ENCODE measurements at regions not wholly inside any gene's neighbourhood (a gene's known extent, or its start where the extent isn't known, plus 50 kb on each side); places are given as distances from the start of the nearest gene placed in this dataset.

- intact Hi-C loops (cut with micrococcal nuclease), result no loop called here
- Histone ChIP-seq H3K27me3 (replicated peaks in 1 of 4; ENCODE audit: control extremely low read depth in 1 of 4, control insufficient read depth in 3 of 4, insufficient read depth in 4 of 4, low read length in 3 of 4) (no peaks in the 10 kb centered on the region), H3K79me2 (ENCODE audit: control insufficient read depth, insufficient read depth, low read length) (no peaks in the 10 kb centered on the region), H3K9ac (ENCODE audit: low read length) (no peak overlapping the region), H4K20me1 (ENCODE audit: control insufficient read depth, insufficient read depth, low read length, poor library complexity, severe bottlenecking) (no peaks in the 10 kb centered on the region), H3K4me1 (ENCODE audit: control insufficient read depth in 2 of 2, insufficient read depth in 2 of 2, low read length in 2 of 2) (no peaks in the 10 kb centered on the region), H3K36me3 (replicated peaks in 1 of 2; ENCODE audit: control extremely low read depth in 1 of 2, control insufficient read depth in 1 of 2, extremely low read depth in 1 of 2, insufficient read depth in 2 of 2, low read length in 1 of 2) (no peaks in the 10 kb centered on the region), H3K4me2 (replicated peaks; ENCODE audit: low read depth, low read length, poor library complexity, severe bottlenecking) (no peak overlapping the region), H3K4me3 (ENCODE audit: control extremely low read depth in 1 of 5, extremely low read depth in 1 of 5, insufficient read depth in 1 of 5, low read depth in 2 of 5, low read length in 4 of 5) (no peak overlapping the region), H2AFZ (ENCODE audit: insufficient read depth, low read depth, low read length, poor library complexity, severe bottlenecking) (no peak overlapping the region), H3K9me3 (ENCODE audit: control extremely low read depth in 1 of 3, control insufficient read depth in 2 of 3, insufficient read depth in 1 of 3, low read length in 2 of 3) (peaks cover 0 to 2% (median 0%) of the 10 kb centered on the region in 3 donors), H3K27ac (ENCODE audit: low read length in 2 of 2) (no peak overlapping the region)
- ATAC-seq (ENCODE audit: low read depth), result no peak
- peaks cover 3% of the 10 kb centered on the region for H3K9me3 Mint-ChIP-seq (ENCODE audit: insufficient read depth)
- H3K4me3 Mint-ChIP-seq, result no peak overlapping the region
- no peak overlapping the region for H3K27ac Mint-ChIP-seq
- POLR2A ChIA-PET, result no interaction called here
- no peaks in the 10 kb centered on the region for H3K27me3 Mint-ChIP-seq
- no peaks in the 10 kb centered on the region for H3K4me1 Mint-ChIP-seq
- 83% methylated on average over 3 of the region's 4 CpGs for WGBS (ENCODE audit: insufficient coverage)
- no peak for DNase-seq
- CTCF ChIA-PET, result no interaction called here
- TF ChIP-seq CTCF (IDR thresholded peaks at IDR 0.05), result no peak
- no peak for TF ChIP-seq EZH2 (IDR thresholded peaks at IDR 0.05; ENCODE audit: borderline replicate concordance, insufficient read depth, low read depth, low read length, poor library complexity, severe bottlenecking)
Measured at GRCh38 chr4:13268165-13268564, 216.0 kb downstream of the RAB28 start.

GRCh38 chr4:13267091-13267490 is 217.0 kb downstream of the RAB28 start:
- H3K4me1 Mint-ChIP-seq, result no peaks in the 10 kb centered on the region
- no peak overlapping the region for H3K27ac ChIP-seq (ENCODE audit: low read length in 2 of 2)
- H3K4me3 Mint-ChIP-seq, result no peak overlapping the region
- H3K4me2 ChIP-seq (replicated peaks; ENCODE audit: low read depth, low read length, poor library complexity, severe bottlenecking), result no peak overlapping the region
- CTCF ChIA-PET, result no interaction called here
- no peaks in the 10 kb centered on the region for H3K36me3 ChIP-seq (replicated peaks in 1 of 2; ENCODE audit: control extremely low read depth in 1 of 2, control insufficient read depth in 1 of 2, extremely low read depth in 1 of 2, insufficient read depth in 2 of 2, low read length in 1 of 2)
- TF ChIP-seq EZH2 (IDR thresholded peaks at IDR 0.05; ENCODE audit: borderline replicate concordance, insufficient read depth, low read depth, low read length, poor library complexity, severe bottlenecking) (no peak), CTCF (IDR thresholded peaks at IDR 0.05) (no peak)
- POLR2A ChIA-PET, result no interaction called here
- no peaks in the 10 kb centered on the region for H3K27me3 Mint-ChIP-seq
- DNase-seq (no peak), ATAC-seq (ENCODE audit: low read depth) (no peak)
- WGBS (ENCODE audit: insufficient coverage), result 100% methylated on average over 1 of the region's 2 CpGs
- peaks cover 3% of the 10 kb centered on the region for H3K9me3 Mint-ChIP-seq (ENCODE audit: insufficient read depth)
- no peaks in the 10 kb centered on the region for H3K9me3 ChIP-seq (ENCODE audit: control extremely low read depth in 1 of 3, control insufficient read depth in 2 of 3, insufficient read depth in 1 of 3, low read length in 2 of 3)
- H3K27me3 ChIP-seq (replicated peaks in 1 of 4; ENCODE audit: control extremely low read depth in 1 of 4, control insufficient read depth in 3 of 4, insufficient read depth in 4 of 4, low read length in 3 of 4), result no peaks in the 10 kb centered on the region
- H3K4me3 ChIP-seq (ENCODE audit: control extremely low read depth in 1 of 5, extremely low read depth in 1 of 5, insufficient read depth in 1 of 5, low read depth in 2 of 5, low read length in 4 of 5), result no peak overlapping the region
- H3K9ac ChIP-seq (ENCODE audit: low read length), result no peak overlapping the region
- intact Hi-C loops (cut with micrococcal nuclease), result no loop called here
- no peaks in the 10 kb centered on the region for H3K4me1 ChIP-seq (ENCODE audit: control insufficient read depth in 2 of 2, insufficient read depth in 2 of 2, low read length in 2 of 2)
- H3K79me2 ChIP-seq (ENCODE audit: control insufficient read depth, insufficient read depth, low read length), result no peaks in the 10 kb centered on the region
- no peaks in the 10 kb centered on the region for H4K20me1 ChIP-seq (ENCODE audit: control insufficient read depth, insufficient read depth, low read length, poor library complexity, severe bottlenecking)
- no peak overlapping the region for H2AFZ ChIP-seq (ENCODE audit: insufficient read depth, low read depth, low read length, poor library complexity, severe bottlenecking)
- no peak overlapping the region for H3K27ac Mint-ChIP-seq

Data from B cell (primary cell).